Pons (tissue), 1 donor: ENCODE measurements at regions not wholly inside any gene's neighbourhood (a gene's known extent, or its start where the extent isn't known, plus 50 kb on each side); places are given as distances from the start of the nearest gene placed in this dataset.
"Not testable (repeated sequence)": the region's sequence is repeated elsewhere in the genome, so short reads cannot be mapped to it uniquely, and the experiment has no call there.

Experiments
- DNase-seq: peaks from one replicate; pipeline ENCODE4 v3.0.0-alpha.2; 2016; ENCODE audit warnings: low spot score

DNA sequence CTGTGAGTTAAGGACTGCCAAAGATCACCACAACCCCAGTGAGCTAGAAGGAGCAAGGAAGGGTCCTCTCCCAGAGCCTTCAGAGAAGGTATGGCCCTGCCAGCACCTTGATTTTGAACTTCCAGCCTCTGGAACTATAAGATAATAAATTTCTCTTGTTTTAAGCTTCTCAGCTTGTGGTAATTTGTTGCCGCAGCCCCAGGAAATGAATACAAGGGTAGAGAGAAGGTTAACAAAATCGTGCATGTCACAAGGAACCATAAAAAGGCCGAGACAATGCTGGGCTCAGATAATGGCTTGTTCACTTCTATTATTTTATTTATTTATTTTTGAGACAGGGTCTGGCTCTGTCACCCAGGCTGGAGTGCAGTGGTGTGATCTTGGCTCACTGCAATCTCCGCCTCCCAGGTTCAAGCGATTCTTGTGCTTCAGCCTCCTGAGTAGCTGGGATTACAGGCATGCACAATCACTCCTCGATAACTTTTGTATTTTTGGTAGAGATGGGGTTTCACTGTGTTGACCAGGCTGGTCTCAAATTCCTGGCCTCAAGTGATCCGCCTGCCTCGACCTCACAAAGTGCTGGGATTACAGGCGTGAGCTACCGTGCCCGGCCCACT, 71.5 kb downstream of the WSB1 start:
- not testable (repeated sequence) for DNase-seq

DNA sequence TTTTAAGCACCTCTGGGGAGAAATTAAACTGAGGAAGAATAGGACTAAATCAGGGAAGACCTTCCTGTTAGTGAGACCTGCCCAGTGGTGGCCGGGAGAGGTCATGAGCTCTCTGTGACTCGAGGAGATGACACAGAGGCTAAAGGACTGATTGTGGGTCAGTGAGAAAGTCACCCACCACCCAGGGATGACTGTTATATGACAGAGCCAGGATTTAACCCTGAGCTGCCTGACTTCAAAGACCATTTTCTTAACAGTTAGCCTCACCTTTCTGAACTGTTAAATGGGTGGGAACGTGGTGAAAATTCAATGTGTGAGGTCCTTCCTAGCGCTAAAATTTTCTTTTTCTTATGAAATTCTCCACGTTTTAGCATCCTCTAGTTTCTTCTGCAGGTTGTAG, 72.5 kb downstream of the WSB1 start:
- no peak for DNase-seq

- no peak for DNase-seq
These were observed 73.4 kb downstream of the WSB1 start for GRCh38 chr17:27367121-27367981.

DNA sequence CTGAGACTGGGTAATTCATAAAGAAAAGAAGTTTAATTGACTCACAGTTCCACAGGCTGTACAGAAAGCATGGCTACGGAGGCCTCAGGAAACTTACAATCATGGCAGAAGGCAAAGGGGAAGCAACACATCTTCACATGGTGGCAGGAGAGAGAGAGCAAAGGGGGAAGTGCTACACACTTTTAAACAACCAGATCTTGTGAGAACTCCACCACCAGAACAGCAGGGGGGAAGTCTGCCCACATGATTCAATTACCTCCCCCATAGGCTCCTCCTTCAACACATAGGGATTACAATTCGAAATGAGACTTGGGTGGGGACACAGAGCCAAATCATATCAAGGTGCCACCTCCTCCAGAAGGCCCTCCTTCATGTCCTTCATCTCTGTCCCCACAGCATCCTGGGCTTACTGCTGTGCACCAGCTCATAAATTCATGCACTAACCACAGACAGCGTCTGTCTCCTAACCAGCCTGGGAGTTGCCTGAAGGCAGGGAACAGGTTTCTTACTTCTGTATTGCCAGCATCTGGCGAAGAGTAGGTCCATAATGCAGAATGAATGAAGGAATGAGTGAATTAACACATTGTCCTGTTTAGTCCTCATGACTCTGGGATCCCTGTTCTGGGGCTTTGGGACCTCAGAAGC, 74.4 kb downstream of the WSB1 start:
- no peak for DNase-seq

DNA sequence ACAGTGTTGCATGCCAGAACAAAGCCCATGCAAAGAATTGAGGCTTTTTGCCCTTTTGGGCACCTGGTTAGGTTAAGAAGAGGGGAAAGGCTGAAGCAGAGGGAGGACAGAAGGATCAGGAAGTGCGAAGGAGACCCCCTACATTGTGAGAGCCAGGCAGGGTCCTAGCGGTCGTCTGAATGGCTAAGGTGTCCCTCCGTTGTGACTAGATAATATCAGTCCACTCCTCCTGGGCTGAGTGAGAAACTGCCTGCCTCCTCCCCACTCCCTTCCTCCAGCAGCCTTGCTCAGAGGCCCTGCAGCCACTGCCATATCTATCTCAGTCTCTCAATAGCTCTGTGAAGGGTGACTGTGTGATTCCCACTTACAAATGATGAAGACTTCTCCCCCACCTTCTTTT, 75.1 kb downstream of the WSB1 start:
- no peak for DNase-seq

DNA sequence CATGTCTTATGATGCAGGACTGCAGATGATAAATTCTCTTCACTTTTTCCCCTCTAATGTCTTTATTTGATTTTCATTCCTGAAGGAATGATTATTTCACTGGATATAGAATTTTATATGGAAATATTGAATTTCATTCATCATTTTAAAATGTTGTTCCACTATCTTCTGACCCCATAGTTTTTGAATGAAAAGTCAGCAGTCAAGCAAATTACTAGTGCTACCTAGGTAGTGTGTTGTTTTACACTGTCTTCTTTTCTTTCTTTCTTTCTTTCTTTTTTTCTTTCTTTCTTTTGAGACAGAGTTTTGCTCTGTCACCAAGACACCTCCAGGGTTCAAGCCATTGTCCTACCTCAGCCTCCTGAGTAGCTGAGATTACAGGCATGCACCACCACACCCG, 76.9 kb downstream of the WSB1 start:
- DNase-seq: no peak

GRCh38 chr17:27373695-27374094, 79.8 kb downstream of the WSB1 start:
- DNase-seq: not testable (repeated sequence)

GRCh38 chr17:27376637-27377547, 79.4 kb upstream of the KSR1 start:
- no peak for DNase-seq

- no peak for DNase-seq
These were observed 77.6 kb upstream of the KSR1 start for GRCh38 chr17:27378482-27379175.

- DNase-seq: peak; percentile 40
These were observed 76.2 kb upstream of the KSR1 start for GRCh38 chr17:27379888-27380533.

DNA sequence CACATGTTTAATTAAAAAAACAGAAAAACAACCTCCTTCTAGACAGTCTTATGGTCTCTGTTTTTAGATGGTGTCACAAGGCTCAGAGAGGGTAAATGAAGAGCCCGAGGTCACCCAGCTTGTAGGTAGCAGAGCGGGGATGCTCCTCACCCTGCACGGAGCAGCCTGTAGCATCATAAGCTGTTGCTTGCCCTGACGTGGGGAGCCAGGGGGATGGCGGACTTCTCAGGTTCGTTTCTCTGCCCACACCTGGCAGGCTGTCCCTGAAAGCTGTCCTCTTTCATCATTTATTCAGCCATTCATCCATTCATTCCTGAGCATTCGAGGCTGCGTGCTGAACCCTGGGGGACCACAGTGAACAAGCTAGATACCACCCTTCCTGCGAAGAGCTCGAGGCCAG, 75.7 kb upstream of the KSR1 start:
- no peak for DNase-seq

DNA sequence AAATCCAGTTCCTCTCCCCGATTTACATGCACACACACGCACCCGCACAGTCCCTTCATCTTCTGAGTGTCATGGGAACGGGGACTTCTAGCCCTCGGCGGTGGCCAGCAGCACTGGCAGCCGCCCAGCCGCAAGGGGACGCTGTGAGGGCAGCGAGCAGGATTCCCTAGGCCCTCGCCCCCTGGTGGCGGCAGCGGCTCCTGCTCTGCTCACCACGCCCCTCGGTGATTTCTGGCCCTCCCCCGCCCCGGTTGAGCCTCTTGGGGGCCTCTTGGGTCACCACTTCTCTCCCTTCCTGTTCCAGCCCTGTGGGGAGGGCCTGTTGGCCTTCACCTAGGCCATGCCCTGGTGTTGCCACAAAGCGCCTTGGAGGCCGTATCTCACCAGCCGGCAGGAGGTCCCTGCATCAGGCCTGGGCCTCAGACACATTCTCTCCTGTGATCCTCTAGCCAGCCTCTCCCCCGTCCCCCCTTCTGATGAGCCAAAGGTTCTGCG, 75.2 kb upstream of the KSR1 start:
- peak; percentile 31 for DNase-seq

DNA sequence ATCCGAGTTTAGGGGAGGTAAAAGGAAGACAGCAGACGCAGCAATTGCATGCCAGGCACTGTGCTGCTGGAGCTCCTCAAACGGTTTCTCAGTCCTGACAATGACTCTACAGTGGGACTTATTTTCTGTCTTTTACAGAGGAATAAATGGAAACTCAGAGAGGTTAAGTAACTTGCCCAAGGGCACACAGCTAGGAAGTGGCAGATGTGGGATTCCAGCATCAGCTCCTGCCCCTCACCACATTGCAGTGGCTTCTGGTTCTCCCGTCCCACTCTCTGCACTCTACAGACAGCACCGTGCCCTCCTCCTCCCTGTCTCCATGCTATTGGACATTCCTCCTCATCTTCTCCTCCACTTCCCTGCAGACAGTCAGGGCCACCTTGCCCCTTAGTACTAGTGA, 74.2 kb upstream of the KSR1 start:
- no peak for DNase-seq

DNA sequence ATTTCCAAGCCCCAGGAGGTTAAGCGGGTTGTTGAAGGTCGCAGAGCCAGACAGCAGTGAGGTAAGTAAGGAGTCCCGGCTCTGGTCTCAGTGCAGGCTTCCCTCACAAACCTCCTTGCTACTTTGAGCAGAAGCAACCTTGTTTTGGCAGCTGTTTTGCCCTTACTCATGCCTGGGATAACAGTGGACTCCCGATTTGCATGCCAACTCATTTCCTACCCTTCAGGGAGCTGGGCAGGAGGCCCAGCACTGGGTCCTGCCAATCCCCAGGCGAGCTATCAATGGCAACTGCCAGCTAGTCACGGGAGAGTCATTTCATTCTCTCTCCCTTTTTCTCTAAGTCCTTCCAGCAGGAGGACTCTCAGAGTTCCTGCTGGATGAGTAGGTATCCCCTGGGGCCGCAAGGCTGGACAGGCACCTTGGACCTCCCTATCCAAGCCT, 72.0 kb upstream of the KSR1 start:
- peak; percentile 72 for DNase-seq

DNA sequence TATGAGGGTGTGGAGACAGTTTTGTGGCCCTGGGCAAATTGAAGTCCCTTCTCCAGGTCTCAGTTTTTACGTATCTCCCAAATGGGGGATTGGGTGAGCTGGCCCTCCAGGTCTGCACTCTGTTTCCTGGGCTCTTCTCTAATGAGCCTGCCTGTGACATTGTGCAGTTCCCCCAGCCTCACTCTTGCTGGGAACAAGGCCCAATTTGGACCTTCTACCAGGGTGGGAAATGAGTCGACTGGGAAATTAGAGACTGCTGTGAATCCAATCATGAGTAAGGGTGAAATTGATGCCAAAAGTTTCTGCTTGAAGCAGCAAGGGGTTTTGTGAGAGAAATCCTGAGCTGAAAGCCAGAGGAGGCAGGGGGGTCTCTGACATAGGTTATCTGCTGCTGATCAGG, 71.5 kb upstream of the KSR1 start:
- DNase-seq: no peak

GRCh38 chr17:27385626-27386025, 70.6 kb upstream of the KSR1 start:
- DNase-seq: no peak

DNA sequence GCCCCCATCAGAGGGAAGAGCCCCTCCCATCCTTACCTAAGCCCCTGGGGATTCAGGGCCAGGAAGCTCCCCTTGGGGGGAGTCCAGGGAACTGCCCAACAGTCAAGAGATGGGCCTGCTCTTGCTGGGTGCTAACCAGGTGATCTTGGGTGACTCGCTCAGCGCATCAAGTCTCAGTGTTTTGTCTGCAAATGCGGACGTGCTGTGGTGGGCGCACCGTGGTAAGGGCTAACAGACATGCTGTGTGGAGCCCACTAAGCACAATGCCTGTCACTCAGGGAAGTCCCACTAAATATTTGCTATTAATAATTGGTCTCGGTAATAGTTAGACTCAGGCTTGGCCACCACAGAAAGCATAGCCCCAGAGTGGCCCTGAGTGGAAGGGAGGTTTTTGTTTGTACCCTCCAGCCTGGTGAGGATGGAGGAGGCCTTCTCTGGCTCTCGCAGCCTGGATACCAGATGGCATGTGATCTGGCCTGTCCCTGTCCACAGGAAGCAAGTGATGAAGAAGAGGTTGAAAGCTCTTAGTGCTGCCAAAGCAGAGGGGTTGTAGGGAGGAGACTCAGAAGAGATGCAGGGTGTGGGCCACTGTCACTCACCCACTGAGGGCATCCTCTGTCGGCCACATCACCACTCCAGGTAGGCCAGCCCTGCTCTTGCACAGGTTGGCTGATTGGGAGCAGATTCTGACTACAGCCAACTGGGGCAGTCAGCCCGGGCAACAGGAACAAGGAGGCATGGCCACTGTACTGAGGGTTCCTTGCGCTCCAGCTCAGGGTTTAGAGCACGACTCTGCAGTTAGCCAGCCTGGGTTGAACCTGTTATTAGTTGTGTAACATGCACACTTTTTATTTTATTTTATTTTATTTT, 69.8 kb upstream of the KSR1 start:
- DNase-seq: no peak

DNA sequence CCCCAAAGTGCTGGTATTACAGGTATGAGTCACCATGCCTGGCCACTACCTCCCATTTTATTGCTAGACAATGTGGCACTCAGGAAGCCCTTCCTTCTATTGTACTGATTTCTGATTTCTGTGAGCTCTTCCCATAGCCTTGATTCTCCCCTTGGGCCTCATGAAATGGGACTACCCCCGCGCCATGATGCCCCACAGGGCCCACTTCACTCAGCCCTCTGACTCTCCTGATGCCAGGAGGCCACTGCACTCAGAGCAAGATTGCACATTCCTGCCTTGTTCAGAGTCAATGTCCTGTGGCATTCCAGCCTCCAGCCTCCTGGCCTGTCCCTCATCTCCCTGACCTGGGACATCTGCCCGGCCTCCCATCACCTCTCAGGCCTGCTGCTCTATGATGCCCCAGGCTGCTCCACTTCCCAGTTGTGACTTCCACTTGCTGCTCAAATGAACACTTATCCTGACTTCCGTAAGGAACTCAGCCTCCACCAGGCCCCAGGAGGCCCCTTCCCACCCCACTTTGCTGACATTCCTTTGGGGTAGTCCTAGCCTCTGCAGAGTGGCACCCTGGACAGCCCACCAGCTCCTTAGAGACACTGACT, 66.6 kb upstream of the KSR1 start:
- no peak for DNase-seq

- DNase-seq: no peak
These were observed 65.7 kb upstream of the KSR1 start for GRCh38 chr17:27390540-27390939.
